GM18951 (cell line): ENCODE measurements at regions not wholly inside any gene's neighbourhood (a gene's known extent, or its start where the extent isn't known, plus 50 kb on each side); places are given as distances from the start of the nearest gene placed in this dataset.

ENCODE experiments used
- POLR2A ChIP-seq: IDR thresholded peaks from 4 replicates; pipeline ENCODE4 v1.6.1; 2011; ENCODE audit warnings: mild to moderate bottlenecking; ENCODE audit not compliant: insufficient read length, insufficient read depth; ENCODE audit errors: extremely low read depth
- in situ Hi-C: fragments of 300-500 bp; cut with MboI; formaldehyde crosslinking; loops from one replicate; pipeline ENCODE4 v1.12.0; 2022; ENCODE audit warnings: low sequenced_read_pairs, mixed read lengths, inconsistent platforms; ENCODE audit not compliant: unreplicated experiment

DNA sequence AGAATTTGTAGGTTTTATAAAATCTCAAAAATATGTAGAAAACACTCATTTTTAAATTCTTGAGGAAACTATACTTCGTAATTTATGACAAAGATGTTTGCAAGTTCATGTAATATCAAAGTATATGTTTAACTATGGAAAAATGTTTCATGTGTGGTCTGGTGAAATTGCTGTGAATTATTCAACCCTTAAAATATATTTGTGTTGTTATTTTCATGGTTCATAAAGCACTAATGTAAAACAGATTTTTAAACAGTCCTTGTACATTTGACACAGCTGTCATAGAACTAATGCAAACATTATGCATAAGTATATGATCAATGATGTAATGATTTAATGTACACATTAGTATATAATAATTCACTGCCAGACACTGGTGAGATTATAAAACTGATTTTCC is 83.1 kb upstream of the ARSJ start:
- in situ Hi-C loops, result loop anchor here (10.0 kb wide), 1 partner anchor 108 kb away; no protein-coding TSS in a partner anchor
- TF ChIP-seq POLR2A, result no peak

GRCh38 chr4:114072781-114073180 is 93.3 kb upstream of the ARSJ start:
- no peak for TF ChIP-seq POLR2A
- in situ Hi-C loops, result no loop called here

- TF ChIP-seq POLR2A, result no peak
Measured at GRCh38 chr4:114076899-114077570, 97.6 kb upstream of the ARSJ start.

GRCh38 chr4:114077610-114078009 is 98.2 kb upstream of the ARSJ start:
- no peak for TF ChIP-seq POLR2A
- in situ Hi-C loops, result no loop called here

More at GRCh38 chr4:114076899-114077570, 97.6 kb upstream of the ARSJ start:
- in situ Hi-C loops, result no loop called here

DNA sequence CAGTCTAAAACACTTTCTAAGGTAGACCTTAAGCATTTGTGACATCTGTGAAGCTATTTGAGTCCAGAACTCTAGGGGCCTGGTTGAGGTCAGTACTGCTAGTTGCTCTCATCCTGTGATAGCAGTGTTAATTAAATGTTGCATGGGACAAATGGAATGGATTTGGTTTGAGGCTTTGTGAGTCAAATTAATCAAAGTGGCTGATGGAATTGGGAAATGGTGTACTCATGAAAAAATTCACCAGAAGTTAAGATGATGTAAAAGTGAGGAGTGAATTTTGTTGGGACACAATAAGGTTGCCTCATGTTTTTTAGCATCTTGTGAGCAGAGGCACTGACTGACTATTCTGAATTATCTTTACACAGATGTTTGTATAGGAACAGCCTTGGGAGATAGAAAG is 99.2 kb upstream of the ARSJ start:
- in situ Hi-C loops, result no loop called here
- no peak for TF ChIP-seq POLR2A

- in situ Hi-C loops, result no loop called here
- no peak for TF ChIP-seq POLR2A
Measured at GRCh38 chr4:114081783-114082182, 102.3 kb upstream of the ARSJ start.

- no peak for TF ChIP-seq POLR2A
- in situ Hi-C loops, result no loop called here
Measured at GRCh38 chr4:114082348-114082747, 102.9 kb upstream of the ARSJ start.

- in situ Hi-C loops, result no loop called here
- no peak for TF ChIP-seq POLR2A
Measured at GRCh38 chr4:114085611-114086345, 106.3 kb upstream of the ARSJ start.

DNA sequence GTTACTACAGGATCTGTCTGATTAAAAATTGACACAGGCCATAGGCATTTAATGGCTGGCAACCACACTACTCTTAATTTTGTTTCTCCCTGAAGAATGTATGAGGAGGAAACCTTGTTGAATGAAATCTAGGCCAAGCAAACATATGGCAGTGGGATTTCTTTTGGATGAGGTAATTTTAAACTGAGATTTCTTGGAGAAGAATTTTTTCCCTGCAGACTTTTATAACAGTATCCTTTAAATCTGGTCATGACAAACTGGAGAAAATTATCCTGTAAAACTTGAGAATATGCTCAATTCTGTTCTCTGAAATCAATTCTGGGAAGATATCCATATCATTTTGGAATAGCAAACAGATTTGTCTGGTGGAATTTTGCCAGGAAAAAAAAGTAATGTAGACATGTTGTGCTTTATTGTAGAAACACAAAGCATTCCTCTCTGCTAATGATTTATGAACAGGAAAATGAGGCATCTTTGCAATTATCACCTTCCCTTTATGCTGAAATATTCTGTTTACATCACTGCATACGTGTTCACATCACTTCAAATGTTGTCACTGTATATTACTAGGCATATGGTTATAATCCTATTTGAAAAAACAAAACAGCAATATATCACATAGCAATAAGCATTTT is 108.3 kb upstream of the ARSJ start:
- in situ Hi-C loops, result no loop called here
- no peak for TF ChIP-seq POLR2A

DNA sequence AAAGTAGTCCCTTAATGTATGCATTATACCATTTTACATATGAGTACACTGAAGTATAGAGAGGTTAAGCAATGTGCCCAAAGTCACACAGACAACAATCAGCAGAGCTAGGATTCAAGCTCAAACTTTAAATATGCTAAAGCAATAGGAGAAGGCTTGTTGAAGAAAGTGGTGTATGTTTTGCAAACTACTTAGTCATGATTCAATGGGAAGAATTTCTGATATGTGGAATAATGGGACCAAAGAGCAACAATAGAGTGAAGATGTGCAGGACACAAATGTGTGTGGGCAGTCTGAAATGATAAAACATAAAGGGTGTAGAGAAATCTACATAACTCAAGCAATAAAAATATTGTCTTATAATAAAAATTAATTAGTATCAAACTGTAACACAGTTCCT is 109.0 kb upstream of the ARSJ start:
- in situ Hi-C loops, result no loop called here
- TF ChIP-seq POLR2A, result no peak

GRCh38 chr4:114091546-114091945 is 112.1 kb upstream of the ARSJ start:
- in situ Hi-C loops, result no loop called here
- no peak for TF ChIP-seq POLR2A

DNA sequence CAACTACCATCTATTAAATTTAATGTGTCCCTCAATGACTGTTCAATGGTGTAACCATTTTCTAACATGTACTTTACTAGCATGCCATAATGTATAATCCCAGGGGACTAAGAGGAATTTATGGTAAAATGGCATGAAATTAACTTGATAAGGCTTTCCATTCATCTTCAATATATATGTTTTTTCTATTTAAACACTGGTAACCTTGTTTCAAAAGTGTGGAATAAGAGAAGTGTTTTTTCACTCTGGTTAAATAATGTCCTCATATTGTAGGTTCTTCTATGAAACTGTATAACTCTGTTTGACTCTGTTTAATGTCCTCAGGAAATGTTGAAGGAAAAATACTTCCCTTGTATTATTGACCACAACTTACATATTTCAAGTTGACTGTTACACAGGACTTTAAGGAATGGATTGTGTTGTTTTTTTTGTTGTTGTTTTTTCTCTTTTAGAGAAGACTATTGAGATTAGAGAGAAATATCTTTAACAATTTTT is 113.8 kb upstream of the ARSJ start:
- in situ Hi-C loops, result no loop called here
- no peak for TF ChIP-seq POLR2A

GRCh38 chr4:114100288-114101031 is 121.0 kb upstream of the ARSJ start:
- in situ Hi-C loops, result no loop called here
- no peak for TF ChIP-seq POLR2A
